ENCODE measurements at regions not wholly inside any gene's neighbourhood (a gene's known extent, or its start where the extent isn't known, plus 50 kb on each side); places are given as distances from the start of the nearest gene placed in this dataset.

DNA sequence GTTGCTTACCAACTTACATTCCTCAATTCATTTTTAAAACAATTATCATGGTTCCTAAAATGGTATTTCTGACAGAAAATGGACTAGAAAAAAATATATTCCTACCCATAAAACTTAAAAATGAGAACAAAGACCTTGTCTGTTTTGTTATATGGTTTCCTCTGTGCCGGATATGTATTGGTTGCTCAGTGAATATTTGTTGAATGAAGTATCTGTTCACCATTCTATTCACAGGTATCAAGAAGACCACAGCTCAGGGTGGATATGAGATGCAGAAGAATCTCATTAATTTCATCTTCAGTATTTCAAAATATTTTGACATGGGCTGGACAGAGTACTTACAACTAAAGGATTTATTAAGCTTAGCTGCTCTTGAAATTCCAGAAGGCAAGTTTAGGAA is 58.1 kb downstream of the TUSC7 start:
- Histone ChIP-seq H3K27me3 (no peaks in the 10 kb centered on the region), H3K4me1 (no peaks in the 10 kb centered on the region), H3K27ac (no peak overlapping the region), H3K4me3 (no peak overlapping the region), H3K9me3 (no peaks in the 10 kb centered on the region), H3K36me3 (no peaks in the 10 kb centered on the region)
- TF ChIP-seq, protein P1, sequence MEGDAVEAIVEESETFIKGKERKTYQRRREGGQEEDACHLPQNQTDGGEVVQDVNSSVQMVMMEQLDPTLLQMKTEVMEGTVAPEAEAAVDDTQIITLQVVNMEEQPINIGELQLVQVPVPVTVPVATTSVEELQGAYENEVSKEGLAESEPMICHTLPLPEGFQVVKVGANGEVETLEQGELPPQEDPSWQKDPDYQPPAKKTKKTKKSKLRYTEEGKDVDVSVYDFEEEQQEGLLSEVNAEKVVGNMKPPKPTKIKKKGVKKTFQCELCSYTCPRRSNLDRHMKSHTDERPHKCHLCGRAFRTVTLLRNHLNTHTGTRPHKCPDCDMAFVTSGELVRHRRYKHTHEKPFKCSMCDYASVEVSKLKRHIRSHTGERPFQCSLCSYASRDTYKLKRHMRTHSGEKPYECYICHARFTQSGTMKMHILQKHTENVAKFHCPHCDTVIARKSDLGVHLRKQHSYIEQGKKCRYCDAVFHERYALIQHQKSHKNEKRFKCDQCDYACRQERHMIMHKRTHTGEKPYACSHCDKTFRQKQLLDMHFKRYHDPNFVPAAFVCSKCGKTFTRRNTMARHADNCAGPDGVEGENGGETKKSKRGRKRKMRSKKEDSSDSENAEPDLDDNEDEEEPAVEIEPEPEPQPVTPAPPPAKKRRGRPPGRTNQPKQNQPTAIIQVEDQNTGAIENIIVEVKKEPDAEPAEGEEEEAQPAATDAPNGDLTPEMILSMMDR (IDR thresholded peaks at IDR 0.05), result no peak
- no peak for DNase-seq
- intact Hi-C loops (cut with DNase I), result no loop called here
- ATAC-seq, result no peak

DNA sequence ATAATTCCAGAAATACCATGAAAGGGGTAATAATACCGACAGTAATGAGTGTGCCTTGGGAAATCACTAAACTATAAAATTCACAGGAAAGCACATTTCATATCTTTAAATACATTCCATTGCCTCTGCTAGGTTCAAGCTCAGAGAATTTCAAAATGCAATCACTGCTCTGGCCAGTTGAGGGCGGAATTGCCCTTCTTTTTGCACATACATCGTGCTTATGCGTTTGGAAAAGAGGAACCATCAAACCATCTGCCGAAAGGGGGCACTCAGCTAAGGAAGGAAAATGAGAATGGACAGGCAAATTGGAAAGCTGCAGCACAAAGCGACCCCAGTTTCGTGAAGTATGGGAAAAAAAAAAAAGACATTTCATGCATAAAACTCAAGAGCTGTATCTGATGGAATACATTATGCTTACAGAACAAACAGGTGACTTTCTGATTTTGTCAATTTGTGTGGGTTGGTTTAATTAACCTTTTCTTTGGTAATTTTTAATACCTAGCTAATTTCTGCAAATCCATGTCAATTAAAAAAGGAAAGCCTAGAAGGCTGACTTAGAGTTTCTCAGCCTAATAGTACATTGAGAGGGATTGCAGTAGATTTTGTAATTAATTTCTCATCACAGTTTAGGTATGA is 61.4 kb downstream of the TUSC7 start:
- Histone ChIP-seq H3K27me3 (no peaks in the 10 kb centered on the region), H3K9me3 (no peaks in the 10 kb centered on the region), H3K27ac (no peak overlapping the region), H3K4me3 (no peak overlapping the region), H3K36me3 (no peaks in the 10 kb centered on the region), H3K4me1 (no peaks in the 10 kb centered on the region)
- DNase-seq, result peak in 3 of 4 donors; percentile 46 to 85 (median 67)
- TF ChIP-seq, protein P1 (IDR thresholded peaks at IDR 0.05), result peak; percentile 62 to 74
- ATAC-seq, result peak; percentile 96
- intact Hi-C loops (cut with DNase I), result no loop called here

DNA sequence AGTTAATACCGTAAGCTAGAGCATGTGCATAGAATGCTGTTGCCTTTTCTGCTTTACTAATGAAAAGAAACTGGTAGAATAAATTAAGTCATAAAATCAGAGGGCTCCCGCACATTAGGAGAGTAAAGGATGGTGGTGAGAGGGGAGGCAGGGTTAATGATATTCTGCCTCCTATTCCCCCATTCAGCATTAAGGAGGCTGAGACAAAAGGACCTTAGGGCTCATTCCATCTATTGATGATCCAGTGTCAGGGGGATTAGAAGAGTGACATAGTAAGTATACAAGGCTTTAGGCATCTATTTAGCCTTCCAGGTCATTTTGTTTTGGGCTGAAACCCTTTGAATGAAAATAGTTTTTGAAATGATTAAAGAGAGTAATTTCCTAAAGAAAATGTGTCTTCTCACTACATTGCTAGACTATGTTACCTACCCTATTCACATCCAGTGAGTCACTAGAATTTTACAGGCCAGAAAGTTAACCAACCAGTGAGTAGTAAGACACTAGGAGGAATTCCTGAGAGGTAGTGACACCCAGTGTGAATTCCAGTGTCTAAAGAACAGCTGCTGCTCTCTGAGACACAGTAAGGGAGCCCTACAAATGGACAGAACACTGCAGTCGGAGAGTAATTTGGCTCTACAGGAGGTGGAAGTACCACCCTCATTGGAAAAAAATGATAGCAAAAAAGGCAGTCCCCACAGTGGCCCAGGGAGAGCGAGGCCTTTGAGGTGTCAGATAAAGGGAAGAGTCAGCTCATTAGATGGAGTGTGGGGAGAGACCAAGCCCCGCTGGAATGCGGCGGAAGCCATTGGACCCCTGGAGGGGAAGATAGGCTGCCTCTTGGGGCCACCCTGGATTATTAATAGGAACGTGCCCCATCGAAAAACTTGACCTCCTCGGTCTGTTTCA is 67.6 kb downstream of the TUSC7 start:
- TF ChIP-seq, protein P1 (IDR thresholded peaks at IDR 0.05), result no peak
- H3K27me3 ChIP-seq, result no peaks in the 10 kb centered on the region
- H3K4me3 ChIP-seq, result no peak overlapping the region
- H3K4me1 ChIP-seq, result no peaks in the 10 kb centered on the region
- H3K27ac ChIP-seq, result no peak overlapping the region
- DNase-seq (no peak), ATAC-seq (no peak)
- H3K36me3 ChIP-seq, result no peaks in the 10 kb centered on the region
- intact Hi-C loops (cut with DNase I), result no loop called here
- no peaks in the 10 kb centered on the region for H3K9me3 ChIP-seq

DNA sequence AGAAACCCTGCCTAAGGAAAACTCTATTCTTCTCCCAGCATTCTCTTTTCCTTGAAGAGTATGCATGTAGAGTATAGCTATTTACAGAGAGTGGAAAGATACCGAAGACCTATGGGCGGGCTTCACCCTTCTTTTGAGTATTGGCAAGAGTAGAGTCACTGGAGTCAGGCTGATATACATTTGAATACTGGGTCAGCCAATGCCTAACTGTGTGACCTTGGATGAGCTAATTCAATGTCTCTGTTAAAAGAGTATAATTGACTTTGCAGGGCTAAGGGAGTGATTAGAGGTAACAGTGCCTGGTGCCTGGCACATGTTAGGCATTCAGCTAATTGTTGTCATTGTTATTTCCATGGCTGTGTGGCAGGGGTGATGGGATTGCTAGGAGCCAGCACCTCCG is 75.6 kb downstream of the TUSC7 start:
- TF ChIP-seq, protein P1 (IDR thresholded peaks at IDR 0.05), result no peak
- H3K27ac ChIP-seq, result no peak overlapping the region
- H3K9me3 ChIP-seq, result no peaks in the 10 kb centered on the region
- no peaks in the 10 kb centered on the region for H3K27me3 ChIP-seq
- H3K36me3 ChIP-seq, result no peaks in the 10 kb centered on the region
- intact Hi-C loops (cut with DNase I), result no loop called here
- ATAC-seq (no peak), DNase-seq (no peak)
- no peaks in the 10 kb centered on the region for H3K4me1 ChIP-seq
- H3K4me3 ChIP-seq, result no peak overlapping the region

DNA sequence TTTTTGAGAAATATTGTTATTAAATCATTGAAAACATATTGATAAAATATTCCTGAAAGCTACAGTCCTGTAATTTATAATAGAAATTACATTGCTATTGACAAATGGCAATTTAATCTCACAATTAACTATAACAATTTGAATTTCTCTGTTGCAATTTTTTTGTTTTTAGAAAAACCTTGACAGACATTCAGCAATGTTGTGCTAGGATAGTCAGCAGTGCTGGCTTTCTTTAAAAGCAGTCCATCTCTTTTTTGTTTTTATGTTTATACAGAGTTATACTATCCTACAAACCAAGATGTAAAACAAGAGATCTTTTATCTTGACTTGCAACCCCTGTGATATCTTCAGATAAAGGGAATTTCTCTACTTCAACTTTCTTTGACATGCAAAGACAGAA is 93.1 kb downstream of the TUSC7 start:
- intact Hi-C loops (cut with DNase I), result no loop called here
- H3K27ac ChIP-seq, result no peak overlapping the region
- TF ChIP-seq, protein P1 (IDR thresholded peaks at IDR 0.05), result no peak
- no peak for ATAC-seq
- H3K4me1 ChIP-seq, result no peaks in the 10 kb centered on the region
- no peak overlapping the region for H3K4me3 ChIP-seq
- no peaks in the 10 kb centered on the region for H3K27me3 ChIP-seq
- DNase-seq, result no peak
- no peaks in the 10 kb centered on the region for H3K36me3 ChIP-seq
- H3K9me3 ChIP-seq, result no peaks in the 10 kb centered on the region
